Adrenal gland (tissue), 9 donors: ENCODE measurements at regions not wholly inside any gene's neighbourhood (a gene's known extent, or its start where the extent isn't known, plus 50 kb on each side); places are given as distances from the start of the nearest gene placed in this dataset.

Source experiments
- DNase-seq, 7 donors: peaks; one replicate each; pipeline ENCODE4 v3.0.0-alpha.2; 2019 to 2020
- H3K27ac ChIP-seq, 5 donors: fragments of 200-600 bp; sonication (generic) in 4 of 5; 1 replicate in 3 of 5; 2 replicates in 2 of 5; pipeline versions ENCODE4 v1.5.1 to v1.8.0; 2016 to 2020; ENCODE audit warnings: mild to moderate bottlenecking in 1 of 5
- H3K27me3 ChIP-seq: fragments of 200-600 bp; 2 replicates; pipeline ENCODE4 v1.8.0; 2021
- H3K36me3 ChIP-seq, 2 donors: fragments of 200-600 bp; replicated peaks in 1 of 2; 1 replicate in 1 of 2; 2 replicates in 1 of 2; pipeline versions ENCODE4 v1.5.1 to v1.8.0; 2018 to 2022
- H3K4me1 ChIP-seq, 2 donors: fragments of 200-600 bp; replicated peaks in 1 of 2; 1 replicate in 1 of 2; 2 replicates in 1 of 2; pipeline versions ENCODE4 v1.5.1 to v1.8.0; 2018 to 2021
- H3K4me3 ChIP-seq, 4 donors: fragments of 200-600 bp; sonication (generic) in 3 of 4; one replicate each; pipeline ENCODE4 v1.5.1; 2016 to 2018
- H3K9me3 ChIP-seq, 3 donors: fragments of 200-600 bp; sonication (generic) in 1 of 3; replicated peaks in 1 of 3; 1 replicate in 2 of 3; 2 replicates in 1 of 3; pipeline versions ENCODE4 v1.5.1 to v1.8.0; 2016 to 2021
- POLR2A ChIP-seq, 2 donors: fragments of 450-650 bp; IDR thresholded peaks; one replicate each; pipeline ENCODE4 v1.6.1; 2017; ENCODE audit warnings: antibody characterized with exemption in 2 of 2, mild to moderate bottlenecking in 2 of 2, moderate library complexity in 1 of 2
- WGBS, 4 donors: extraction: QIAGEN DNeasy Blood & Tissue Kit in 2 of 4; methylation state at CpG; one replicate each; pipeline versions ENCODE4 v1.1.5 to v1.1.7; 2013 to 2017; 5-methylcytosine and 5-hydroxymethylcytosine counted together
- intact Hi-C, 2 donors: fragments of 100-400 bp; cut with DNase I; formaldehyde crosslinking; loops; one replicate each; pipeline versions ENCODE4 v1.14.1 to v1.15.0; 2022 to 2023
- TF ChIP-seq, protein P1 (sequence below), 6 experiments: fragments of 450-650 bp in 4 of 6; fragments of 200-600 bp in 2 of 6; sonication (generic) in 1 of 6; IDR thresholded peaks; 1 replicate in 5 of 6; 2 replicates in 1 of 6; pipeline versions ENCODE4 v1.5.1 to v1.8.0; 2016 to 2021; ENCODE audit warnings: antibody characterized with exemption in 6 of 6, mild to moderate bottlenecking in 2 of 6, moderate library complexity in 1 of 6
- donor health status: healthy with polysubstance abuse.
- donor health status: Bipolar disorder and iron deficiency.
- donor health status: DM: yes; HTN: yes; CAD: no.
- donor health status: DM: no; HTN: no; CAD: no.
- donor health status: DM: no; HTN: no; CAD: no.

DNA sequence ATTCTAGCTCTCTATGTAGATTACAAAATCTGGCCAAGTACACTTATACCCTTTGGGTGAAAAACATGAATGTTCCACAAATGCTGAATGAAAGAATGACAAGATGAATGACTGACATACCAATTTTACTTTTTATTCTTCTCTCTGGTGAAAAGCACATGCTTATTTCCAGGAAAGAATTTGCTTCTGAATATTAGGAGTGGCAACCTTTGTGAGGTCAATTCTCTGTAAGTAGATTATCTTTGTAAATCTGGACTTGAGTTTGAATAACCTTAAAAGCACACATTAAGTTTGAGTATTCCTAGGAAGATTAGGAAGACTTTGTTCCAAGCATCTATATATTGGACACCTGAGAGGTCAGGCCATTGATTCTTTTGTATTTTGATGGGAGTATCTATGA is 78.1 kb upstream of the P2RY1 start:
- H3K36me3 ChIP-seq, result no peaks in the 10 kb centered on the region

GRCh38 chr3:152760024-152760563 is 74.8 kb upstream of the P2RY1 start:
- Histone ChIP-seq H3K27me3 (no peaks in the 10 kb centered on the region), H3K9me3 (no peaks in the 10 kb centered on the region), H3K27ac (no peak overlapping the region), H3K4me1 (no peaks in the 10 kb centered on the region), H3K4me3 (no peak overlapping the region), H3K36me3 (no peaks in the 10 kb centered on the region)
- TF ChIP-seq, protein P1, sequence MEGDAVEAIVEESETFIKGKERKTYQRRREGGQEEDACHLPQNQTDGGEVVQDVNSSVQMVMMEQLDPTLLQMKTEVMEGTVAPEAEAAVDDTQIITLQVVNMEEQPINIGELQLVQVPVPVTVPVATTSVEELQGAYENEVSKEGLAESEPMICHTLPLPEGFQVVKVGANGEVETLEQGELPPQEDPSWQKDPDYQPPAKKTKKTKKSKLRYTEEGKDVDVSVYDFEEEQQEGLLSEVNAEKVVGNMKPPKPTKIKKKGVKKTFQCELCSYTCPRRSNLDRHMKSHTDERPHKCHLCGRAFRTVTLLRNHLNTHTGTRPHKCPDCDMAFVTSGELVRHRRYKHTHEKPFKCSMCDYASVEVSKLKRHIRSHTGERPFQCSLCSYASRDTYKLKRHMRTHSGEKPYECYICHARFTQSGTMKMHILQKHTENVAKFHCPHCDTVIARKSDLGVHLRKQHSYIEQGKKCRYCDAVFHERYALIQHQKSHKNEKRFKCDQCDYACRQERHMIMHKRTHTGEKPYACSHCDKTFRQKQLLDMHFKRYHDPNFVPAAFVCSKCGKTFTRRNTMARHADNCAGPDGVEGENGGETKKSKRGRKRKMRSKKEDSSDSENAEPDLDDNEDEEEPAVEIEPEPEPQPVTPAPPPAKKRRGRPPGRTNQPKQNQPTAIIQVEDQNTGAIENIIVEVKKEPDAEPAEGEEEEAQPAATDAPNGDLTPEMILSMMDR (IDR thresholded peaks at IDR 0.05), result no peak
- TF ChIP-seq POLR2A (IDR thresholded peaks at IDR 0.05), result no peak
- 67 to 82% (median 73%) methylated on average over 4 of the region's 4 CpGs for WGBS, 4 donors
- intact Hi-C loops, result no loop called here
- no peak for DNase-seq

More for the DNA sequence above, 78.1 kb upstream of the P2RY1 start:
- DNase-seq, result no peak
- Histone ChIP-seq H3K27ac (no peak overlapping the region), H3K4me1 (no peaks in the 10 kb centered on the region), H3K4me3 (no peak overlapping the region), H3K27me3 (no peaks in the 10 kb centered on the region), H3K9me3 (no peaks in the 10 kb centered on the region)
- TF ChIP-seq, protein P1 (IDR thresholded peaks at IDR 0.05), result no peak
- TF ChIP-seq POLR2A (IDR thresholded peaks at IDR 0.05), result no peak
- intact Hi-C loops, result no loop called here

GRCh38 chr3:152760591-152760990 is 74.3 kb upstream of the P2RY1 start:
- intact Hi-C loops, result no loop called here
- 77 to 88% (median 81%) methylated on average over 3 of the region's 3 CpGs for WGBS, 4 donors
- H3K27me3 ChIP-seq, result no peaks in the 10 kb centered on the region
- H3K36me3 ChIP-seq, result no peaks in the 10 kb centered on the region
- no peak overlapping the region for H3K4me3 ChIP-seq
- no peak for DNase-seq
- H3K9me3 ChIP-seq, result no peaks in the 10 kb centered on the region
- H3K4me1 ChIP-seq, result no peaks in the 10 kb centered on the region
- TF ChIP-seq, protein P1 (IDR thresholded peaks at IDR 0.05), result no peak
- TF ChIP-seq POLR2A (IDR thresholded peaks at IDR 0.05), result no peak
- H3K27ac ChIP-seq, result no peak overlapping the region

GRCh38 chr3:152768478-152768877 is 66.5 kb upstream of the P2RY1 start:
- Histone ChIP-seq H3K27ac (no peak overlapping the region), H3K36me3 (no peaks in the 10 kb centered on the region), H3K4me1 (no peaks in the 10 kb centered on the region), H3K9me3 (no peaks in the 10 kb centered on the region), H3K27me3 (no peaks in the 10 kb centered on the region), H3K4me3 (no peak overlapping the region)
- 58 to 69% (median 62%) methylated on average over 3 of the region's 3 CpGs for WGBS, 4 donors
- intact Hi-C loops, result no loop called here
- no peak for TF ChIP-seq POLR2A (IDR thresholded peaks at IDR 0.05)
- TF ChIP-seq, protein P1 (IDR thresholded peaks at IDR 0.05), result no peak
- no peak for DNase-seq
